ENCODE measurements at regions not wholly inside any gene's neighbourhood (a gene's known extent, or its start where the extent isn't known, plus 50 kb on each side); places are given as distances from the start of the nearest gene placed in this dataset.

GRCh38 chr4:184548316-184548647, 73.9 kb upstream of the IRF2 start:
- H3K27me3 ChIP-seq (ENCODE audit: insufficient read depth, low read depth) = no peaks in the 10 kb centered on the region
- H3K9me3 ChIP-seq (ENCODE audit: insufficient read depth, low read depth) = no peaks in the 10 kb centered on the region
- H3K27ac ChIP-seq = no peak overlapping the region
- H3F3A ChIP-seq (ENCODE audit: insufficient read depth, low read depth) = no peaks in the 10 kb centered on the region
- no peak overlapping the region for H3K4me2 ChIP-seq
- H3K79me2 ChIP-seq (ENCODE audit: low read depth) = no peaks in the 10 kb centered on the region
- TF ChIP-seq CTCF (conservative IDR thresholded peaks at IDR 0.05) (no peak), EZH2 (IDR thresholded peaks at IDR 0.05; ENCODE audit: low read depth) (no peak)
- POLR2A ChIA-PET (ENCODE audit: unreplicated experiment) = interaction anchor here (0.6 kb wide), 1 partner anchor 26 kb away, joined by 16 read pairs; no protein-coding TSS in a partner anchor
- BruUV-seq (replicated peaks) = no TSS peak
- no peaks in the 10 kb centered on the region for H3K36me3 ChIP-seq (ENCODE audit: low read depth)
- CTCF ChIA-PET = interaction anchor here (0.6 kb wide), 1 partner anchor 1086 kb away, joined by 3 read pairs; no protein-coding TSS in a partner anchor
- H3K9me2 ChIP-seq (ENCODE audit: insufficient read depth) = no peaks in the 10 kb centered on the region
- H3K4me1 ChIP-seq (replicated peaks; ENCODE audit: insufficient read depth) = no peaks in the 10 kb centered on the region
- H3K4me3 ChIP-seq = no peak overlapping the region
- no peak overlapping the region for H2AFZ ChIP-seq
- intact Hi-C loops (cut with micrococcal nuclease; ENCODE audit: unreplicated experiment) = no loop called here
- H4K20me1 ChIP-seq (ENCODE audit: insufficient read depth) = no peaks in the 10 kb centered on the region
- no peak for DNase-seq

GRCh38 chr4:184544788-184545409, 70.5 kb upstream of the IRF2 start:
- Histone ChIP-seq H3K9me3 (ENCODE audit: insufficient read depth, low read depth) (no peaks in the 10 kb centered on the region), H3K27ac (no peak overlapping the region), H2AFZ (no peak overlapping the region), H3K9me2 (ENCODE audit: insufficient read depth) (no peaks in the 10 kb centered on the region), H3K27me3 (ENCODE audit: insufficient read depth, low read depth) (no peaks in the 10 kb centered on the region), H3F3A (ENCODE audit: insufficient read depth, low read depth) (no peaks in the 10 kb centered on the region), H3K4me3 (no peak overlapping the region), H3K79me2 (ENCODE audit: low read depth) (no peaks in the 10 kb centered on the region), H3K4me2 (no peak overlapping the region), H3K4me1 (replicated peaks; ENCODE audit: insufficient read depth) (no peaks in the 10 kb centered on the region), H3K36me3 (ENCODE audit: low read depth) (no peaks in the 10 kb centered on the region), H4K20me1 (ENCODE audit: insufficient read depth) (no peaks in the 10 kb centered on the region)
- no TSS peak for BruUV-seq (replicated peaks)
- no peak for DNase-seq
- ChIA-PET POLR2A (ENCODE audit: unreplicated experiment) (no interaction called here), CTCF (no interaction called here)
- TF ChIP-seq CTCF (conservative IDR thresholded peaks at IDR 0.05) (no peak), EZH2 (IDR thresholded peaks at IDR 0.05; ENCODE audit: low read depth) (no peak)
- intact Hi-C loops (cut with micrococcal nuclease; ENCODE audit: unreplicated experiment) = no loop called here

GRCh38 chr4:184541907-184542306, 67.6 kb upstream of the IRF2 start:
- H3K9me2 ChIP-seq (ENCODE audit: insufficient read depth) = no peaks in the 10 kb centered on the region
- H3K4me2 ChIP-seq = no peak overlapping the region
- DNase-seq = no peak
- POLR2A ChIA-PET (ENCODE audit: unreplicated experiment) = no interaction called here
- H3K27me3 ChIP-seq (ENCODE audit: insufficient read depth, low read depth) = no peaks in the 10 kb centered on the region
- H3K27ac ChIP-seq = no peak overlapping the region
- CTCF ChIA-PET = no interaction called here
- H2AFZ ChIP-seq = no peak overlapping the region
- no peaks in the 10 kb centered on the region for H3K4me1 ChIP-seq (replicated peaks; ENCODE audit: insufficient read depth)
- 0 out of 2 replicates have a peak, but pooled peaks cover 3% of the 10 kb centered on the region for H3F3A ChIP-seq (ENCODE audit: insufficient read depth, low read depth)
- H4K20me1 ChIP-seq (ENCODE audit: insufficient read depth) = no peaks in the 10 kb centered on the region
- intact Hi-C loops (cut with micrococcal nuclease; ENCODE audit: unreplicated experiment) = no loop called here
- no peak overlapping the region for H3K4me3 ChIP-seq
- no peaks in the 10 kb centered on the region for H3K79me2 ChIP-seq (ENCODE audit: low read depth)
- H3K9me3 ChIP-seq (ENCODE audit: insufficient read depth, low read depth) = no peaks in the 10 kb centered on the region
- BruUV-seq (replicated peaks) = no TSS peak
- TF ChIP-seq EZH2 (IDR thresholded peaks at IDR 0.05; ENCODE audit: low read depth) (no peak), CTCF (conservative IDR thresholded peaks at IDR 0.05) (no peak)
- no peaks in the 10 kb centered on the region for H3K36me3 ChIP-seq (ENCODE audit: low read depth)

Data from PC-9 (cell line).